Aorta (tissue), 5 donors: ENCODE measurements at regions not wholly inside any gene's neighbourhood (a gene's known extent, or its start where the extent isn't known, plus 50 kb on each side); places are given as distances from the start of the nearest gene placed in this dataset.

Experiments
- ATAC-seq: fragments of 200-7000 bp; cut with Tn5 transposase; one replicate; pipeline ENCODE4 v1.9.1; 2022; ENCODE audit warnings: moderate library complexity; ENCODE audit not compliant: low FRiP score
- DNase-seq, 2 donors: peaks; one replicate each; pipeline ENCODE4 v3.0.0-alpha.2; 2020
- H3K27ac ChIP-seq, 2 donors: one replicate each; pipeline ENCODE4 v1.5.1; 2013; ENCODE audit warnings: low read length in 2 of 2, mild to moderate bottlenecking in 2 of 2, moderate library complexity in 2 of 2, control low read depth in 1 of 2, inconsistent platforms in 1 of 2, low read depth in 1 of 2
- H3K27me3 ChIP-seq, 2 donors: one replicate each; pipeline ENCODE4 v1.6.1; 2013; ENCODE audit warnings: control low read depth in 1 of 2, low read length in 1 of 2, mild to moderate bottlenecking in 1 of 2, moderate library complexity in 1 of 2; ENCODE audit not compliant: insufficient read depth in 2 of 2, control insufficient read depth in 1 of 2
- H3K36me3 ChIP-seq, 2 donors: one replicate each; pipeline ENCODE4 v1.6.1; 2013; ENCODE audit warnings: control low read depth in 1 of 2, low read length in 1 of 2, mild to moderate bottlenecking in 1 of 2; ENCODE audit not compliant: insufficient read depth in 2 of 2, control insufficient read depth in 1 of 2
- H3K4me1 ChIP-seq, 2 donors: one replicate each; pipeline ENCODE4 v1.6.1; 2013; ENCODE audit warnings: low read length in 2 of 2, control low read depth in 1 of 2, mild to moderate bottlenecking in 1 of 2, moderate library complexity in 1 of 2; ENCODE audit not compliant: insufficient read depth in 2 of 2, control insufficient read depth in 1 of 2
- H3K4me3 ChIP-seq, 2 donors: one replicate each; pipeline ENCODE4 v1.5.1; 2013; ENCODE audit warnings: low read length in 2 of 2, control low read depth in 1 of 2, mild to moderate bottlenecking in 1 of 2
- H3K9me3 ChIP-seq: one replicate; pipeline ENCODE4 v1.6.1; 2013; ENCODE audit warnings: mild to moderate bottlenecking, low read length; ENCODE audit not compliant: control insufficient read depth
- WGBS, 2 donors: extraction: QIAGEN DNeasy Blood & Tissue Kit; methylation state at CpG; one replicate each; pipeline ENCODE4 v1.1.7; 2013; 5-methylcytosine and 5-hydroxymethylcytosine counted together
- intact Hi-C, 2 donors: fragments of 100-400 bp; cut with DNase I; formaldehyde crosslinking; loops; one replicate each; pipeline versions ENCODE4 v1.14.2 to v1.15.0; 2022
- donor health status: healthy with polysubstance abuse.
- donor health status: Bipolar disorder and iron deficiency.
- donor health status: DM: no; HTN: no; CAD: no.
- donor health status: DM: no; HTN: no; CAD: no.
- donor health status: DM: yes; HTN: yes; CAD: no.

- intact Hi-C loops: no loop called here
- Histone ChIP-seq H3K27me3 (no peaks in the 10 kb centered on the region), H3K27ac (no peak overlapping the region), H3K4me1 (peaks cover 0 to 3% of the 10 kb centered on the region in 2 donors), H3K9me3 (no peaks in the 10 kb centered on the region), H3K36me3 (no peaks in the 10 kb centered on the region), H3K4me3 (no peak overlapping the region)
- no peak for ATAC-seq
- no peak for DNase-seq
- WGBS, 2 donors: 13 to 18% methylated on average over 2 of the region's 2 CpGs
These were observed 185.5 kb upstream of the FAR2 start for GRCh38 chr12:28963554-28963953.

GRCh38 chr12:28966046-28966780 is 182.9 kb upstream of the FAR2 start:
- DNase-seq: peak; percentile 42 to 61
- WGBS, 2 donors: 6 to 7% methylated on average over 3 of the region's 3 CpGs

GRCh38 chr12:28967426-28967825 is 181.7 kb upstream of the FAR2 start:
- Histone ChIP-seq H3K36me3 (no peaks in the 10 kb centered on the region), H3K4me1 (peaks cover 0 to 3% of the 10 kb centered on the region in 2 donors), H3K4me3 (no peak overlapping the region), H3K27ac (no peak overlapping the region), H3K27me3 (no peaks in the 10 kb centered on the region), H3K9me3 (no peaks in the 10 kb centered on the region)
- DNase-seq (peak in 1 of 2 donors; percentile 52), ATAC-seq (no peak)
- intact Hi-C loops: no loop called here
- WGBS, 2 donors: 91 to 93% methylated on average over 8 of the region's 8 CpGs

More at GRCh38 chr12:28966046-28966780, 182.9 kb upstream of the FAR2 start:
- ATAC-seq: no peak
- Histone ChIP-seq H3K9me3 (no peaks in the 10 kb centered on the region), H3K36me3 (no peaks in the 10 kb centered on the region), H3K27me3 (no peaks in the 10 kb centered on the region), H3K4me3 (no peak overlapping the region), H3K4me1 (peaks cover 0 to 3% of the 10 kb centered on the region in 2 donors), H3K27ac (no peak overlapping the region)
- intact Hi-C loops: no loop called here

- DNase-seq: no peak
- Histone ChIP-seq H3K36me3 (no peaks in the 10 kb centered on the region), H3K9me3 (no peaks in the 10 kb centered on the region), H3K4me3 (no peak overlapping the region), H3K27ac (no peak overlapping the region), H3K27me3 (no peaks in the 10 kb centered on the region), H3K4me1 (no peaks in the 10 kb centered on the region)
- no peak for ATAC-seq
- intact Hi-C loops: no loop called here
- 69 to 74% methylated on average over 2 of the region's 2 CpGs for WGBS, 2 donors
These were observed 175.6 kb upstream of the FAR2 start for GRCh38 chr12:28973491-28973890.

- ATAC-seq (no peak), DNase-seq (no peak)
- no peaks in the 10 kb centered on the region for H3K27me3 ChIP-seq
- no peaks in the 10 kb centered on the region for H3K36me3 ChIP-seq
- H3K4me1 ChIP-seq: no peaks in the 10 kb centered on the region
- intact Hi-C loops: no loop called here
- WGBS, 2 donors: 61 to 72% methylated on average over 1 of the region's 1 CpG
- H3K9me3 ChIP-seq: no peaks in the 10 kb centered on the region
- H3K4me3 ChIP-seq: no peak overlapping the region
- no peak overlapping the region for H3K27ac ChIP-seq
These were observed 174.9 kb upstream of the FAR2 start for GRCh38 chr12:28974166-28974565.

- H3K4me1 ChIP-seq: no peaks in the 10 kb centered on the region
- H3K36me3 ChIP-seq: no peaks in the 10 kb centered on the region
- DNase-seq (no peak), ATAC-seq (no peak)
- no peak overlapping the region for H3K27ac ChIP-seq
- no peaks in the 10 kb centered on the region for H3K27me3 ChIP-seq
- 96 to 100% methylated on average over 1 of the region's 1 CpG for WGBS, 2 donors
- intact Hi-C loops: no loop called here
- H3K4me3 ChIP-seq: no peak overlapping the region
- H3K9me3 ChIP-seq: no peaks in the 10 kb centered on the region
These were observed 174.2 kb upstream of the FAR2 start for GRCh38 chr12:28974883-28975282.

- H3K9me3 ChIP-seq: no peaks in the 10 kb centered on the region
- H3K27me3 ChIP-seq: no peaks in the 10 kb centered on the region
- no peak overlapping the region for H3K27ac ChIP-seq
- intact Hi-C loops: no loop called here
- no peaks in the 10 kb centered on the region for H3K36me3 ChIP-seq
- no peak for ATAC-seq
- H3K4me3 ChIP-seq: no peak overlapping the region
- DNase-seq: no peak
- H3K4me1 ChIP-seq: no peaks in the 10 kb centered on the region
- 56% methylated on average over 3 of the region's 3 CpGs for WGBS, 2 donors
These were observed 173.3 kb upstream of the FAR2 start for GRCh38 chr12:28975564-28976340.

- Histone ChIP-seq H3K4me1 (no peaks in the 10 kb centered on the region), H3K4me3 (no peak overlapping the region), H3K36me3 (no peaks in the 10 kb centered on the region), H3K27ac (no peak overlapping the region), H3K27me3 (no peaks in the 10 kb centered on the region), H3K9me3 (no peaks in the 10 kb centered on the region)
- no peak for ATAC-seq
- DNase-seq: no peak
- WGBS, 2 donors: 79 to 82% methylated on average over 4 of the region's 4 CpGs
- intact Hi-C loops: no loop called here
These were observed 168.6 kb upstream of the FAR2 start for GRCh38 chr12:28980436-28980835.
